Rectal smooth muscle tissue (tissue), 1 donor: ENCODE measurements at regions not wholly inside any gene's neighbourhood (a gene's known extent, or its start where the extent isn't known, plus 50 kb on each side); places are given as distances from the start of the nearest gene placed in this dataset.

Experiments
- H3K27ac ChIP-seq: one replicate; pipeline ENCODE4 v1.7.0; 2013; ENCODE audit warnings: low read depth, low read length, inconsistent platforms
- H3K27me3 ChIP-seq: one replicate; pipeline ENCODE4 v1.7.0; 2013; ENCODE audit warnings: low read length; ENCODE audit not compliant: control insufficient read depth, insufficient read depth
- H3K36me3 ChIP-seq: one replicate; pipeline ENCODE4 v1.7.0; 2013; ENCODE audit warnings: low read length; ENCODE audit not compliant: control insufficient read depth, insufficient read depth
- H3K4me1 ChIP-seq: one replicate; pipeline ENCODE4 v1.7.0; 2013; ENCODE audit warnings: low read length; ENCODE audit not compliant: control insufficient read depth, insufficient read depth
- H3K4me3 ChIP-seq: one replicate; pipeline ENCODE4 v1.7.0; 2013; ENCODE audit warnings: low read length
- H3K9ac ChIP-seq: one replicate; pipeline ENCODE4 v1.7.0; 2013; ENCODE audit warnings: low read length

DNA sequence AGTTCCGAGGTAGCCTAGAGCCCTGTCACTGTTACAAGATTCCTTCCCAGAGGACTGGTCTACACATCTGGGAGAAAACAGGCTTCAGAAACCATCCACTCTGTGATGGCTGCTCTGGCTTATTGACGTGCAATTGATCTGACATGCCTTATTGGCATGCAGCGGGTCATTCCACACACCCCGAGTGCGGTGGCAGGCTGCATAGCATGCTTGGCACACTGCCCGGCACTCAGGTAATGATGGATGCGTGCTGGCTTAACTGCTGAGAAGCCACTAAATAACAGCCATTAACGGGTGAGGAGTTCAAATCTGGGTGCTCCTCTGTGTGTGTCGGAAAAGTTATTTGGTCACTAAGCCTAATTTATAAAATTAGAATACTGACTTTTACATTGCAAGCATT, 67.9 kb upstream of the CDH4 start:
- Histone ChIP-seq H3K36me3 (no peaks in the 10 kb centered on the region), H3K27ac (no peak overlapping the region), H3K9ac (no peak overlapping the region), H3K27me3 (no peaks in the 10 kb centered on the region), H3K4me3 (no peak overlapping the region), H3K4me1 (no peaks in the 10 kb centered on the region)

- Histone ChIP-seq H3K36me3 (no peaks in the 10 kb centered on the region), H3K27me3 (no peaks in the 10 kb centered on the region), H3K9ac (no peak overlapping the region), H3K4me3 (no peak overlapping the region), H3K27ac (no peak overlapping the region), H3K4me1 (no peaks in the 10 kb centered on the region)
Observed at GRCh38 chr20:61185181-61185580, 66.9 kb upstream of the CDH4 start.

DNA sequence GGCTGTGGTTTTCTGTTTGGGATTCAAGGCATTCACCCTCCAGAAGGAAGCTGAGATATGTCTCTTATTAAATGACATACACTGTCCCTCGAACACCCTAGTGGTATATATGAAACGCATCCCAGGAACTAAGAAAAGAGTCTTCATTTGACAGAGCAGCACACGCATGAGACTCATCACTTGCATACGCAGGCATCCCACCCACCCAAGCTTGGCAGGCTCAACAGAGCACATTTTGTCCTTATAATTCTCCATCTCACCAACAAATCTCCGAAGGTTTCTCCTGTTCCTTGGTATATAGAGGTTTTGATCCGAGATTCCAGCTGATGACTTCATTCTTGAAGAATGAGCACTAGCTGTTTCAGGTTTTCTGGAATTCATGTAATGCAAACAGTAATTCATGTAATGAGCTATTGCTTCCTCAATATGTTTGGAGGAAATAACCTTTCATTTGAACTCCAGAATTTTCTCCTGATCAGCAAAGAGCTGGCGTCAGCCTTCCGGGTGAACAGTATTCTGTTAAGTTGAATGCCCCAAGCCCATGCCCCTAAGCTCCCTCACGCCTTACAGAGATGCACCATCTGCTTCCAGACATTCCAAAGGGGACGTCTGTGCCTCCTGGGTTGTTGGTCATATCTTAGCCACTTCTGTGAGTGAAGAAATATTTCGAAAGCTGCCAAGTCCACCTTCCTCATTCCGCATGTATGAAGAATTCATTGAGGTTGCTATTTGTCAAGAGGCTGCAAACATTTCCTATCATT, 66.0 kb upstream of the CDH4 start:
- Histone ChIP-seq H3K27me3 (no peaks in the 10 kb centered on the region), H3K27ac (no peak overlapping the region), H3K4me3 (no peak overlapping the region), H3K4me1 (no peaks in the 10 kb centered on the region), H3K36me3 (no peaks in the 10 kb centered on the region), H3K9ac (no peak overlapping the region)

- Histone ChIP-seq H3K4me1 (no peaks in the 10 kb centered on the region), H3K27me3 (no peaks in the 10 kb centered on the region), H3K4me3 (no peak overlapping the region), H3K9ac (no peak overlapping the region), H3K27ac (no peak overlapping the region), H3K36me3 (no peaks in the 10 kb centered on the region)
Observed at GRCh38 chr20:61186771-61187472, 65.1 kb upstream of the CDH4 start.

DNA sequence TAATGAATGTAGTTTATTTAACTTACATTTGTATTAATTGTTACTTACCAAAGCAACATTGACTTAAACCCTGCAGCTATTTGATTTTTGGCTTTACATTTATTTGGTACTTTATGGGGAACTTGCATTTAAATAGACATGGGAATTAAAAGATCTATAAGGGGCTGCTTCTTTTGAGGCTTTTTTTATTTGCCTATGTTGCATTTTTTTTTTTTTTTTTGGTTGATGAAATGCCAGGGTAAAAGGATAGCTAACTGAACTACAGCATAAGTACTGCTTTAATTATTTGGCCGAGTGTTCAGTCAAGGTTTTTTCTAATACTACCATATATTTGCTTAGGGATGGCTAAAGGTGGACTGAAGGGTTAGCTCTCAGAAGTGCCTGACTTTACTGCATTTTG, 62.5 kb upstream of the CDH4 start:
- Histone ChIP-seq H3K4me3 (no peak overlapping the region), H3K4me1 (no peaks in the 10 kb centered on the region), H3K36me3 (no peaks in the 10 kb centered on the region)

GRCh38 chr20:61191096-61191495, 61.0 kb upstream of the CDH4 start:
- H3K4me3 ChIP-seq = no peak overlapping the region
- H3K4me1 ChIP-seq = no peaks in the 10 kb centered on the region
- H3K27me3 ChIP-seq = no peaks in the 10 kb centered on the region
- H3K36me3 ChIP-seq = no peaks in the 10 kb centered on the region
- no peak overlapping the region for H3K9ac ChIP-seq
- no peak overlapping the region for H3K27ac ChIP-seq

More for the DNA sequence above, 62.5 kb upstream of the CDH4 start:
- no peaks in the 10 kb centered on the region for H3K27me3 ChIP-seq
- H3K27ac ChIP-seq = no peak overlapping the region
- no peak overlapping the region for H3K9ac ChIP-seq

- Histone ChIP-seq H3K27ac (no peak overlapping the region), H3K36me3 (no peaks in the 10 kb centered on the region), H3K27me3 (no peaks in the 10 kb centered on the region), H3K9ac (no peak overlapping the region), H3K4me3 (no peak overlapping the region), H3K4me1 (no peaks in the 10 kb centered on the region)
Observed at GRCh38 chr20:61192337-61192950, 59.6 kb upstream of the CDH4 start.

GRCh38 chr20:61193164-61193563, 58.9 kb upstream of the CDH4 start:
- H3K4me3 ChIP-seq = no peak overlapping the region
- H3K27me3 ChIP-seq = no peaks in the 10 kb centered on the region
- no peaks in the 10 kb centered on the region for H3K4me1 ChIP-seq
- no peaks in the 10 kb centered on the region for H3K36me3 ChIP-seq
- H3K27ac ChIP-seq = no peak overlapping the region
- no peak overlapping the region for H3K9ac ChIP-seq
